ENCODE measurements at regions not wholly inside any gene's neighbourhood (a gene's known extent, or its start where the extent isn't known, plus 50 kb on each side); places are given as distances from the start of the nearest gene placed in this dataset.

DNA sequence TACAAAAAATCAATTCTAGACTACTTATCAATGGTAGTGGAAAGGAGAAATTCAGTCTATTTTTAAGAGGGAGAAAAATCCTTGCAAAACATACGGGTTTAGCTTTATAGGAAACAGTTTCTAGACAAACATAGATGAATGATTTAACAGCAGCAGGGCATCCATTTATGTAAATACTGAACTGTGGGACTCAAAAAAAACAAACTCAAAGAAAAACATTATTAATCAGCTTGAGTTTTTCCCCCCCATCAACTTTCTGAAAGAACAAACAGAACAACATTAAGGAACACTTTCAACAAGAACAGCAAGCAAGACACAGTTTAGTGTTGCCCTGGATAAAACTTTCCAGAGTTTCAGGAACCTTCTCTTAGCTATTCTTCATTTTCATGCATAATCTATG lies 147.3 kb upstream of the KCNK2 start:
- no peak for DNase-seq

- DNase-seq, result no peak
These were observed 143.4 kb upstream of the KCNK2 start for GRCh38 chr1:214939180-214939579.

- DNase-seq, result no peak
These were observed 141.5 kb upstream of the KCNK2 start for GRCh38 chr1:214941061-214941460.

DNA sequence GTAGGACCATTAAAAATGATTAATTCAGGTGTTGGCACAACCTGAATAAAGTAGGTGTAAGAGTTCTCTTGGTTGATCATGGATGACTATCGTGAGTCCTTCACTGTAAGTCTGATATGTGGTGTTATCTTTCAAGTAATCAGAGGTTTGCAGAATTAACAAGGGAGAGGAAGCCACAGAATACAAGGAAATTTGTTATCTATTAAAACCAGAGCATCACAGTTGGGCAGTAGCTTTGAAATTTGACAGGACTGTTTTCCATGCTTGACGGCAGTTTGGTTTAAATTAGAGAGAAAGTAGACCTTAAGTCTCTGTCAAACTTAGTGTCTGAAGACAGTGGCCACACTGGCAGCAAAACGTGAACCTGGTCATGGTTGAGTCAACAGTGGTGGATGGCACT lies 139.5 kb upstream of the KCNK2 start:
- peak; percentile 4 for DNase-seq

- no peak for DNase-seq
These were observed 135.9 kb upstream of the KCNK2 start for GRCh38 chr1:214946615-214947014.

DNA sequence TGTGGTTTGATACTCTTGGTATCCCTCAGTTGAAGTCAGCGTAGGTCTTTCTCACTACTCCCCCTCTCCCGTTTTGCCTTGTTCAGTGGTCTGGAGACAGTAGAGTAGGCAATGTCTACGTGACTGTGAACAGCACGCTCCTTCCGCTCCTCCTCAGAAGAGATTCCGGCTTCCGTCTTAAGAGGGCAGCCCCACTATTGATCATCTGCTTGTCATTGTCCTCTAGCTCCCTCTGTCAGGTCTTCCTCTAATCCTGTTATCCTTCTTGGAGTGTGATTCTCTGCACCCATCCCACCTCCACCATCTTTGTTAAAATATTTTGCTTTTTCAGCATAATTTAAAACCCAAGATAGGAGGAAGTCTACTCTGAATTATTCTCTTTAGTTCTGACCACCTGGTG lies 129.9 kb upstream of the KCNK2 start:
- no peak for DNase-seq

GRCh38 chr1:214953901-214954616 lies 128.5 kb upstream of the KCNK2 start:
- DNase-seq, result no peak

DNA sequence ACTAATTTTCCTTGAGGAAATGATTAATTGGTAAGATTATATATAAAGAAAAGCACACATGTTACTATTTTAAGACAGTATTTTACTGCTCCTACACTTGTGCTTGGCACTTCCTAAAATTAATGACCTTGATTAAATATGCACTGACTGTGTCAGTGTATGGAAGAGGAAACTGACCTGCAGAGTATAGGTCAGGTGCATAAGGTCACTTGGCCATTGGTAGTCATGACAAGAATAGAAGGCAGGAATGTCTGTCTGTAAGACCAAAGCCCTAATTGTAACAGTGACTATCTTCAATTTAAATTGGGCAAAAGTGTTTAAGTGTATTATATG lies 128.0 kb upstream of the KCNK2 start:
- no peak for DNase-seq

- DNase-seq, result peak; percentile 29
These were observed 125.0 kb upstream of the KCNK2 start for GRCh38 chr1:214957330-214958137.

- DNase-seq, result no peak
These were observed 124.1 kb upstream of the KCNK2 start for GRCh38 chr1:214958486-214958885.

- DNase-seq, result no peak
These were observed 116.2 kb upstream of the KCNK2 start for GRCh38 chr1:214966346-214966745.

DNA sequence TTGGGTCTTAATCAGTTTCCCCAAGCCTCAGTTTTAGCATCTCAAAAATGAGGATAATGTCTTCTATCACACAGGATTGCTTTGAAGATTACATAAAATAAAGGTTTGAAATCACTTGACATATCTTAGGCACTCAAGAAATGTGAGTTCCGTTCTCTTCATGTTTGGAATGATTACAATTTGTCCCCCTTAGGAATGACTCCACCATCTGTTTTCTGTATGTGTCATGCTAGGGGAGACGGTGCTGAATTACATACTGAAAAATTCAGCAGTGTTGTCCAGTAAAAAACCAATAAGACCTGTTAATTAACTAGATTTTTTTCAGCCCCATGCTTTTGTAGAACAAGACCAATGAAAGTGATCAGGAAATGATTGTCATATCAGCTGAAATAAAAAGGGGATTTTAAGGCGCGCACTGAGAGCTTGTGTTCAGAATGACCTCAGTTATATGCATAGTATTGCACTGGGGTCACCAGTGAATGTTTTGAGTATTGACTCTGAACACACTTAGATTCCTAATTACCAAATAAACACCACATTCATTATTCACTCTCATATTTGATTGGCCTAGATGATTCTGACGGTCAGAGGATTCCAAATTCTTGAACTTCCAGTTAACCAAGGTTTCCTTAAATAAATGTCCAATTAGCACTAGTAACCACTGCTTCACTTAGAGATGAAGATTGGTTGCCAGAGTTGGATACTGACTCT lies 114.5 kb upstream of the KCNK2 start:
- no peak for DNase-seq

DNA sequence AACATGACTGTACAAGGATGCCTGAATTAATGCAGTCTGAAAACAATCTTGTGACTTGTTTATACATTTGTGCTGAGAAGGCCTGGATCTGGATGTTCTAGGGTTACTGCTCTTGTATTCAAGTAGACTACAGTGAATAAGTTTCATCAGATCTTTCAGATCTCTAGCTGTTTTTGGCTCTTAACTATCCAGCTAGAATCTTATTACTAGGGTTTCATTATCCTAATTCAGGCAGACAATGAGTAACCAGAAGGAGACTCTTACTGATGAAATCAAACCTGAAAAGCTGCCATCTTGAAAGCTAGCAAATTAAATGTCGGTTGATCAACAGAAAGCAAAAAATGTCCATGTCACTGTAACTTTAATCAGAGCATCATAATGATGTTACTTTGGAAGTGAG lies 112.5 kb upstream of the KCNK2 start:
- no peak for DNase-seq

GRCh38 chr1:214971071-214971470 lies 111.5 kb upstream of the KCNK2 start:
- DNase-seq, result no peak

- no peak for DNase-seq
These were observed 108.5 kb upstream of the KCNK2 start for GRCh38 chr1:214974002-214974401.

DNA sequence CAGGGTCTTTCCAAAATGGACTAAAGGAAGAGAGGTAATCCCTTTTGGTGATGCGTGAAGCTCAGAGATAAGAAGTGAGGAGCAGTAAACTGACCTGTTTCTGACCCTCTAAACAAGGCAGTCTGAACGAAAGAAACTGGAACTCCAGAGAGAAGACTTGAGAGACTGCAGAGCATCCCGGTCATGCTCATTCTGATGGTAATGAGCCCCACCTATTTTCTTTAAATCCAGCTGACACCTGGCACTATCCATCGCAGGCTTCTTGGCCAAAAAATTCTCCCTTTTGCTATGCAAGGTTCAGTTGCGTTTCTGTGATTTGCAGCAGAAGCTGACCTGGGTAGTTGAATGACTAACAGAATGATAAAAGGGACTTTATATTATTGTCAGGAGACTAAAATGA lies 105.9 kb upstream of the KCNK2 start:
- no peak for DNase-seq

DNA sequence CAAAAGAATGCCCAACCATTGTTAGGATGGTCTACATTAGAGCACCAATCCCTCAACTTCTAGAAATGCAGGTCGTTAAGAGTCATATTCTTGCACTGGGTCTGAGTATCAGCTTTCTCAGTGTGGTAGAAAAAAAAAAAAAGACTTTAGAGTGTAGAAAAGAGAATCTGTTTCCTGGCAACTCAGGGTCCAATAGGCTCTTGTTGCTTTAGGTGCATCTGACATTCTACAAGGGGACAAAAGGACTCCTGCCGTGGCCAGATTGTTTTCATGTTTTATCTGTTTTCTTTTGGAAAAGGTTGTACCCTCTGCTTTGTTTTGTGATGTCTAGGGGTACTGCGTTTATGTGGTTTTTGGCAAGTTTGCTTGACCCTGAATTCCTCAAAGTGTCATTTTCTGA lies 105.4 kb upstream of the KCNK2 start:
- DNase-seq, result no peak

DNA sequence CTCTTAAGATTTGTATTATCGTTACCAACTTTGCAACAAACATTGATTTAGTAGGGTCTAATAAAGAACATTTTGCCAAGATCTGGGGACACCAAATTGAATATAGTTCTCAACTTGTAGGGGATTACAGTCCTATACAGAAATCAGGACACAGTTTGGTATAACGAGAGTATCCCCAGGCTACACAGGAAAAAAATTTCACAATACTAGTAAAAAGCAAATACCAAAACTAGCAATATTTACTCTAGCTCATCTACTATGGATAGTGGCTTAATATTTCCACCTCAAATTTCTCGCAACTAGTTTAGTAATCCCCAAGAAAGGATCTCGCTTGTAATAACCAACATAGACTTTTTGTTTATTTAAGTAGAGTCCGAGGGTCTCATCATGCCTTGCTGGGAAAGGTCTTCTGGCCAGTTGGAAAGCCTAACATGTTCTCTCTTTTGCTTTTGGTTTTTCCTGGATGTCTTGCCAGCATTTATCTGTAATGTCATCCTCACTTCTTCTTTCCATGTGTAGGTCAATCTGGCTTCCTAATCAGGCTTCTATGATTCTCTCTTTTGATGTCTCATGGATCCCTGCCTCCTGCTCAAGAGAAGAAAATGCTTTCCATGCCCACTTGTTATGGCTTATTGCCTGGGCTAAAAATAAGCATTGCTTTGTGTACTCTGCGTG lies 104.7 kb upstream of the KCNK2 start:
- no peak for DNase-seq

GRCh38 chr1:214979191-214979590 lies 103.3 kb upstream of the KCNK2 start:
- DNase-seq, result no peak

DNA sequence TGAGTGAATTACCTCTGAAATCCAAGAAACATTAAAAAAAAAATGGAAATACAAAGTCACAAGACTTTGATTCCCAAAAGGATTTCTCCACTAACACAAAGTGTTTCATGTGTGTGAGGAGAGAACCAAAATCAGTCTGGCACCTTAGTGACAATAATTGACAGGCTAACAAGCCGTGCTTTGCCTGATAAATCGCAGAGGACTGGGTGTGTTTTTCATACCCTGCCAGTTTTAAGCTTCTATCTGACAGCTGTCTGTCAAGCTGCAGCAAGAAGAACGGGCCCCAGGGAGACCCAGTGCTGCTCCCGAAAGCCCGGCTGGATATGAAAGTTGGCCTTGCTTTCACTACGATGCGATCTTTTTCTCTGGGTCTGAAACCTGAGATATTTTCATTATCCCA lies 101.6 kb upstream of the KCNK2 start:
- DNase-seq, result no peak

DNA sequence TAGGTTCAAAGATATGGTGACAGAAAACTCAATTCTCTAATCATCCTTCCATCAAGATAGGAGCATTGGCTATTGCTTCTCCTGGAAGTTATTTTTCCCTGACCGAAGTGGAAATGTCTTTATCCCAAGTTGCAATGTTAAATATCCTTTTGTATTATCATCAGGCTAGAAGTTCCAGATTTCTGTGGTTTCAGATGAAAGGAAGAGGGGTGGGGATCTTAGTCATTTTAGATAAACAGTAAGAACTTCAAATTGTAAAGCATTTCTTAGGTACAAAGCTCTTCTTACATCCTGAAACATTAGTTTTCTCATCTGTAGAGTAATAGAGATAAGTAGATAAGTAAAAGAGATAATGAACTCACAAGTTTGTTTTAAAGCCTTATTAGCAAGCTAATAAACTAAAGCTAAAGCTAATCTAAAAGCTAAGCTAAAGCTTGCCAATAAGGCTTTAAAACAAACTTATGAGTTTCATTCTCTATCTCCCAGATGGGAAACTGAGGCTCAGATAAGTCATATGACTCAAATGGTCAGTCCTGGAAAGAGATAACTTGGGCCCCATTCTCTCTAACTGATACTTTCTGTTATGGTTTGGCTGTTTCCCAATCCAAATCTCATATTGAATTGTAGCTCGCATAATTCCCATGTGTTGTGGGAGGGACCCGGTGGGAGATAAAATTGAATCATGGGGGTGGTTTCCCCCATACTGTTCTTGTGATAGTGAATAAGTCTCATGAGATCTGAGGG lies 99.2 kb upstream of the KCNK2 start:
- DNase-seq, result no peak

- DNase-seq, result no peak
These were observed 93.2 kb upstream of the KCNK2 start for GRCh38 chr1:214989341-214989740.

DNA sequence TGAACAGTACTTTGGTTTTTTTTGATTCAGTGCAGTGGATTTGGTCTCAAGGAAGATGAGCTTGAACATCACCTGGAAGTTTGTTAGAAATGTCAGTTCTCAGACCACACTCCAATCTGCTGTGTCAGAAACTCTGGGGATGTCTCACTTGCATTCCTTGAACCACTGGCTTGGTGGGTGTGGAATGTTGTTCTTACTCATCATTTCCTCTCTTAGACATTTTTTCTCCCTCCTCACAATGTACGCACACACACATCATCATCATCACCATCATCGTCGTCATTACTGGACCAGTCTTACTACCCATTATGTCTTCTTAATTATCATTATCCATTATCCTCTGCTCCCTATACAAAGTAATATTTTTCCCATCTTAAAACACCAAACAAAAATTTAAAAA lies 91.9 kb upstream of the KCNK2 start:
- DNase-seq, result no peak

All from hematopoietic multipotent progenitor cell treated with erythropoietin and hydrocortisone succinate and interleukin-3 and kit ligand, for 4 days (in vitro differentiated cells).